ENCODE measurements at regions not wholly inside any gene's neighbourhood (a gene's known extent, or its start where the extent isn't known, plus 50 kb on each side); places are given as distances from the start of the nearest gene placed in this dataset.
"Not testable (repeated sequence)": the region's sequence is repeated elsewhere in the genome, so short reads cannot be mapped to it uniquely, and the experiment has no call there.

GRCh38 chr2:104977958-104978357, 59.9 kb upstream of the MRPS9 start:
- Histone ChIP-seq H4K20me1 (ENCODE audit: insufficient read depth, low read length) (no peaks in the 10 kb centered on the region), H2BK5ac (ENCODE audit: low read depth, low read length, poor library complexity, severe bottlenecking) (no peak overlapping the region), H3K9ac (ENCODE audit: low read depth, low read length) (no peak overlapping the region), H3K36me3 (ENCODE audit: control insufficient read depth, insufficient read depth, low read length) (no peaks in the 10 kb centered on the region), H4K8ac (ENCODE audit: low read depth in 2 of 2, low read length in 2 of 2) (no peak overlapping the region), H3K14ac (replicated peaks; ENCODE audit: low read depth, low read length) (no peak overlapping the region), H3K56ac (ENCODE audit: extremely low read depth, insufficient read depth, low read length) (no peak overlapping the region), H4K5ac (ENCODE audit: low read depth, low read length) (no peak overlapping the region), H2BK20ac (ENCODE audit: low read depth, low read length) (no peak overlapping the region), H2AK5ac (ENCODE audit: low read depth, low read length) (no peak overlapping the region), H3K18ac (ENCODE audit: low read depth, low read length) (no peak overlapping the region), H2AK9ac (replicated peaks; ENCODE audit: low read depth, low read length, poor library complexity) (no peak overlapping the region), H2AFZ (replicated peaks; ENCODE audit: low read length, poor library complexity) (no peak overlapping the region), H2BK15ac (ENCODE audit: low read depth, low read length) (no peak overlapping the region), H3K4me1 (ENCODE audit: control insufficient read depth, insufficient read depth, low read length) (no peaks in the 10 kb centered on the region), H3K4ac (ENCODE audit: low read depth, low read length) (no peak overlapping the region), H3K27ac (ENCODE audit: insufficient read depth, low read length) (no peak overlapping the region), H3K27me3 (ENCODE audit: control insufficient read depth, insufficient read depth, low read length) (no peaks in the 10 kb centered on the region), H2BK120ac (ENCODE audit: low read depth, low read length) (no peak overlapping the region), H3K9me1 (ENCODE audit: insufficient read depth, low read length) (no peaks in the 10 kb centered on the region), H3K79me1 (ENCODE audit: low read depth in 1 of 2, low read length in 2 of 2) (no peaks in the 10 kb centered on the region), H4K91ac (ENCODE audit: insufficient read depth, low read depth, low read length) (no peak overlapping the region), H3K9me3 (ENCODE audit: control insufficient read depth, insufficient read depth, low read length) (no peaks in the 10 kb centered on the region), H3K4me2 (ENCODE audit: low read depth, low read length) (no peak overlapping the region), H3K23ac (ENCODE audit: low read depth, low read length) (no peak overlapping the region), H3K4me3 (ENCODE audit: insufficient read depth, low read depth, low read length) (no peak overlapping the region)
- BruUV-seq (replicated peaks): no TSS peak
- TF ChIP-seq FOS (IDR thresholded peaks at IDR 0.05; ENCODE audit: low read depth, low read length) (no peak), CHD1 (IDR thresholded peaks at IDR 0.05; ENCODE audit: low read depth, low read length) (no peak), CTCF (conservative IDR thresholded peaks at IDR 0.05; ENCODE audit: low read depth, low read length) (no peak), MAFK (IDR thresholded peaks at IDR 0.05; ENCODE audit: low read depth, low read length) (no peak)
- ATAC-seq (ENCODE audit: low read depth) (no peak), DNase-seq (no peak)
- intact Hi-C loops (cut with micrococcal nuclease) (no loop called here), in situ Hi-C loops (cut with MboI; ENCODE audit: low sequenced_read_pairs) (no loop called here), dilution Hi-C loops (cut with HindIII; ENCODE audit: low sequenced_read_pairs, unreplicated experiment) (no loop called here)
- WGBS, 2 experiments (ENCODE audit: extremely low coverage in 2 of 2, insufficient read length in 1 of 2): no CpG with 5 or more reads among the region's 1 CpG
- CTCF ChIA-PET: no interaction called here
- POLR2A ChIA-PET (ENCODE audit: unreplicated experiment): no interaction called here

DNA sequence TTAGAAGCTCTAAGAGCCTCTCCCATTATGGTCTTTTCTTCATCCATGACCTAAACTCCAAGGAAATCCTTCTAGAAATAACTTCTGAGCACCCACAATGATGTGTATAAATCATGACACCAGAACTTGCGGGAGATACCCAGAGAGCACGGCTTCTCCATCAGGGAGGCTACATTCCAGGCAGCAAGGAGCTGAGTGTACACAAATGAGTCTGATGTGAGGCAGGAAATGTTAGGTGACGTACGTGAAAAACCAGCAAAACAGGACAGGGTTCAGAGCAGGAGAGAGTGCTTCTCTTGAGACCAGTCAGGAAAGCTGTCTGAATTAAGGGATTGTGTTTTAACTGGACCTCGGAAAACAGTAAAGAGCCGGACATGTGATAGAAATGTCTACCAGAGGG, 58.1 kb upstream of the MRPS9 start:
- dilution Hi-C loops (cut with HindIII; ENCODE audit: low sequenced_read_pairs, unreplicated experiment); BruUV-seq (replicated peaks); CTCF ChIA-PET: not testable (repeated sequence)

More for the DNA sequence above, 58.1 kb upstream of the MRPS9 start:
- in situ Hi-C loops (cut with MboI; ENCODE audit: low sequenced_read_pairs); H3K4me1 ChIP-seq (ENCODE audit: control insufficient read depth, insufficient read depth, low read length); H3K4me3 ChIP-seq (ENCODE audit: insufficient read depth, low read depth, low read length); ATAC-seq (ENCODE audit: low read depth); H2BK15ac ChIP-seq (ENCODE audit: low read depth, low read length); H3K4ac ChIP-seq (ENCODE audit: low read depth, low read length); H2BK5ac ChIP-seq (ENCODE audit: low read depth, low read length, poor library complexity, severe bottlenecking); H3K23ac ChIP-seq (ENCODE audit: low read depth, low read length); H2AK5ac ChIP-seq (ENCODE audit: low read depth, low read length); H4K91ac ChIP-seq (ENCODE audit: insufficient read depth, low read depth, low read length); H3K27ac ChIP-seq (ENCODE audit: insufficient read depth, low read length); H2BK20ac ChIP-seq (ENCODE audit: low read depth, low read length); H2AFZ ChIP-seq (replicated peaks; ENCODE audit: low read length, poor library complexity); H3K9ac ChIP-seq (ENCODE audit: low read depth, low read length); H3K27me3 ChIP-seq (ENCODE audit: control insufficient read depth, insufficient read depth, low read length); H4K20me1 ChIP-seq (ENCODE audit: insufficient read depth, low read length); H3K14ac ChIP-seq (replicated peaks; ENCODE audit: low read depth, low read length); H3K36me3 ChIP-seq (ENCODE audit: control insufficient read depth, insufficient read depth, low read length); H3K18ac ChIP-seq (ENCODE audit: low read depth, low read length); H3K9me3 ChIP-seq (ENCODE audit: control insufficient read depth, insufficient read depth, low read length); H2AK9ac ChIP-seq (replicated peaks; ENCODE audit: low read depth, low read length, poor library complexity); H4K8ac ChIP-seq (ENCODE audit: low read depth in 2 of 2, low read length in 2 of 2); H3K56ac ChIP-seq (ENCODE audit: extremely low read depth, insufficient read depth, low read length); H4K5ac ChIP-seq (ENCODE audit: low read depth, low read length); H3K79me1 ChIP-seq (ENCODE audit: low read depth in 1 of 2, low read length in 2 of 2); POLR2A ChIA-PET (ENCODE audit: unreplicated experiment); H3K4me2 ChIP-seq (ENCODE audit: low read depth, low read length); DNase-seq; H3K9me1 ChIP-seq (ENCODE audit: insufficient read depth, low read length); intact Hi-C loops (cut with micrococcal nuclease); H2BK120ac ChIP-seq (ENCODE audit: low read depth, low read length): not testable (repeated sequence)
- 60% methylated on average over 4 of the region's 6 CpGs; no CpG with 5 or more reads in 1 of the 2 experiments for WGBS, 2 experiments (ENCODE audit: extremely low coverage in 2 of 2, insufficient read length in 1 of 2)
